Epidermal melanocyte (primary cell): ENCODE measurements at regions not wholly inside any gene's neighbourhood (a gene's known extent, or its start where the extent isn't known, plus 50 kb on each side); places are given as distances from the start of the nearest gene placed in this dataset.
A peak's percentile ranks its signal among the peaks of the same experiment; 100 is the strongest.

ENCODE experiments used
- DNase-seq: peaks from one replicate; pipeline ENCODE4 v3.0.0; 2011; ENCODE audit warnings: low spot score; ENCODE audit not compliant: insufficient read length

DNA sequence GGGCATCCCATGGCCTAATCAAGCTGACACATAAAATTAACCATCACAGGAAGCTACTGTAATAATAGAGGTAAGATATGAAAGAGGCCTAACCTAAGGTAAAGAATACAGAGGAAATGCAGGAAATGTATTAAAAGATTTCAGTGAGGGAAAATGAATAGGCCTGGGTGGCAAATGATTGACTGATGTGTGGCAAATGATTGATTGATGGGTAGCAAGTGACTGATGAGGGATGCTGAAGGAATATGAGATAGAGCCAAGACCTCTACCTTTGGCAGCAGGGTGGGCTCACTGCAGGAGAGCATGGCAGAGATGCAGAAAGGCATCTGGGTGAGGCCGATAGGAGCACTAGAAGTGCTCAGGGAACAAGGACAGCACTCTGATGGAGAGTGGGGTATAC is 172.9 kb downstream of the KCTD12 start:
- DNase-seq, result no peak

- DNase-seq, result peak; percentile 52
Measured at GRCh38 chr13:76711550-76712182, 174.5 kb downstream of the KCTD12 start.

DNA sequence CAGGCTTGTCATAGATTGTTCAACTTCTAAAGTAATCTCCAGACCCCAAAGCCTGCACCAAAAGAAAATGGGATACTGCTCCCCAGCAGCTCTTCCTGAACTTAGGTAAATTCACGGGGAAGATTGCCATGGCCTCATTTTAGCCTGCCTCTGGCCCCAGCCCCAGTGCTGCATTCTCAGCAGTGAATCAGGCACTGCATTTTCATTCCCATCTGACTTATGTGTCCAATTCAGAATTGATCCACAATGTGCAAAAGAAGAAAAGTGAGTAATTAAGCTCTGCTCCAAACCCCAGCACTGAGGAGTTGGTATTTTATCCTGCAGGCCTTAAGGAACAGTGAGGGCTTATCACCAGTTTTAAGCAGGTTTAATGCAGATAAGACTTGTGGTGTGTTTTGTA is 176.4 kb downstream of the KCTD12 start:
- DNase-seq, result no peak

DNA sequence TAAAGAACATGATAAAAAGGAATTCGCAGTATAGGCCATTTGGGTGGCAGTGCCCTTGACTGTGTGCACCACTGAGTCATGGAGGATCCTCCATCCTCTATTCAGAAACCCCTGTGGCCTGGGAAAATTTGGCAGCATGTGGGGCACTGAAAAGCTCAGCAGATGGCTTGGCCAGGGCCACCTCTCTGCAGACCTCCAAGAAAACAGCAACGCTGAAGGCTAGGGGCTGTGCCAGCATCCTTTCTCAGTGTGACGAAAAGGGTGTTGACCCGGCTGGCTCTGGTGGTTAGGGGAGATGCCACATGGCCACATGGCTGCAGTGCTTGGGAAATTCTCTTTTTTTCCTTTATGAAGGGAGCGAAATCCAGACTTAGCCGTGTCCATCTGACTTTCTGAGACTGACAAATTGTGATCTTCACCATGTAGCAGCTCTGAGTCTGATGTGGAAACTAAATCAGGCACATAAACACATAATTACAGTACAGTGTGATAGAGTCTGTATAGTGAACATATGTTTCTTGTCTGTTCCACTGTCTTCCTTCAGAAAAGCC is 178.0 kb downstream of the KCTD12 start:
- DNase-seq, result no peak

DNA sequence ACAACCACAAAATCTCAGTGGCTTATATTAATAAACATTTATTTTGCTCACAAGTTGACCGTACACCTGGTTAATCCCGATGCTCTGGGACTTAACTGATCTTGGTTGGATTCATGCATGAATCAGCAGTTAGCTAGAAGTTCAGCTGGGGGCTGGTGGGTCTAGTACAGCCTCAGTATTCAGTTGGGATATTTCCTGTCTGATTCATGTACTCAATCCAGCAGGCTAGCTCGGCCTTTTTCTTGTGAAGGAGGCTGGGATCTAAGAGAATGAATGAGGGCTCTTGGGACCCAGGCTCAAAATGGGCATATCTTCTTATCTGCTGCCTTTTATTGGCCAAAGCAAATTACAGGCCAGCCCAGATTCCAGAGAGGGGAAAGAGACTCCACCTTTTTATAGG is 178.8 kb downstream of the KCTD12 start:
- no peak for DNase-seq

- no peak for DNase-seq
Measured at GRCh38 chr13:76703621-76704288, 182.4 kb downstream of the KCTD12 start.

DNA sequence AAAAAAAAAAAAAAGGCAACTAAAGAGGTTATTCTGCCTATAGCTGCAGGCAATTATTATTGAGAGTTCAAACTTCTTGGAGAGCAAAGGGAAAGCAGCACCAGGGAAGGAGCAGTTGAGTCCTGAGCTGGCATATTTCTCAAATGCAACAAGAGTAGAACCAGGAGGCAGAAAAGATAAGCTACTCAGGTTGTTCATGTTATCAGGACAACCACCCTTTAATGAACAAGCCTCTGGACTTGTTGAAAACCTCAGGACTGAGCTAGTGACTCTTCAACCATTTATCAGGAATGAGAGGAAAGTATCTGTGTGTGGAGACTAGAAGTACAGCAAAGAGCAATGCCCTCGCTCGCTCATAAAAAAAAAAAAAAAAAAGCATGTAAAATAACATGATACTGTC is 183.0 kb downstream of the KCTD12 start:
- DNase-seq, result no peak

DNA sequence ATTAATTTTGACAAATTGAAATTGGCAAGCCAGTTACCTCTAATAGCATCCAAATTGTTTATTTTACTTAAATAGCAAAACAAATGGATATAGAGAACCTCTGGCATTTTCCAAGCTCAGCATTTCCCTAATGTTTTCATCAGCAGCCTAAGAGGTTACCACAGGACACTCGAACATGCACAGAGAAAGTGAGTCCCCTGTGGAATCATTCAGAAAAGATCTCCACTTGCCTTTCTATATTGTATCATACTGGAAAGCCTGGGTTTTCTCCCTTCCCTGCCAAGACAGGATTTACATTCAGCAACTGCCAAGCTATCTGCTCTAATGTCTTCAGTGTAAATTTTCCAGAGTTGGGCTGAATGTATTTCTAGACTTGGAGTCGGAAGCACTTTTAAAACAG is 188.9 kb downstream of the KCTD12 start:
- no peak for DNase-seq

GRCh38 chr13:76696370-76696769 is 189.8 kb downstream of the KCTD12 start:
- no peak for DNase-seq

DNA sequence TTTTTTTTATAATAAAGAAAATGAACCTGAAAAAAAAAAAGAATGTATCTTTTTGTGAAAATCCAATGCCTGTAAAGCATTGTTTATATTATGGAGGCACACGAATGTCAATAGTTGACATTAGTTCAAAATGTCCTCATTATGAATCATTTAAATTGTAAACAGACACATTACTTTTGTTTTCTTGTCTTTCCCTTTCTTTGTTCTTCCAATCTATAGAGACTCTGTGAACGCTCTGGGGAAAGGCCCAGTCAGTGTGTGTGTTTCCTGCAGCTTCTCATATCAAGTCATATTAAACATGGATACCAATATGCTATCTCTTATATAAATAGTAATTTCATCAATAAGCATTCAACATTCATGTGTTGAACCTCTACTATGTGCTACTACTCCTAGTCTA is 193.1 kb downstream of the KCTD12 start:
- no peak for DNase-seq

DNA sequence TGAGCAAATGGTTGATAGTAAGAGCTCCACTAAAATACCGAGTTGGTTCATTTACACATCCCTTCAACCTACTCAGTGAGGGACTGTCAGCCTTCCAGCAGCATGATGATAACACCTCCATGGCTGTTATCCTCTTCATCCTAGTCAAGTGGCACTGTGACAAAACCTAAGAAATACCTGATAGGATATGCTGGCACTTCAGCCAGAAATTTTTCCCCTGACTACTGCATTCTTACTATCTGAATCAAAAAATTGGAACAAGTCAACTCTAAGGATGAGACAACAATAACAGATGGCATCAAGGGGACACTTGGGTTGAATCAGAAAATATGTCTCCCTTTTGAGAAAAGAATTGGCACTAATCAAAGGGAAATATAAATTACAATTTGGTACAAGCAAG is 193.9 kb downstream of the KCTD12 start:
- no peak for DNase-seq

DNA sequence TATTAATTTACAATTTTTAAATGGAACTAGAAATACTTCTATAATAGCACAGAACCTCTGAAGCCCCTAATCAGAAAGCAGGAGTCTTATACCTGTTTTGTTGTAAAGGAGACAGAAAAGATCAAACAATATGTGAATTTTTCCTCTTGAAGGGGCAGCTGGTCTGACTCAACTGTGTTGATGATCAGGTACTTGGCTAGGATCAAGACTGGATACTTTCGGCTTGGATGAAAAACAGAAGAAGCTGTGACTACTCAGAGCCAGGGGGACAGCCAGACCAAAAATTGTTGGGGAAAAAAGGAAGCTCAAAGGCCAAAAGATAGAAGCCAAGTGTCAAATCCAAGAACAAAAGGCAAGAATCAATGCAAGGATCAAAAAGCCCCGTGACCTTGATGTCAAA is 195.6 kb downstream of the KCTD12 start:
- no peak for DNase-seq

DNA sequence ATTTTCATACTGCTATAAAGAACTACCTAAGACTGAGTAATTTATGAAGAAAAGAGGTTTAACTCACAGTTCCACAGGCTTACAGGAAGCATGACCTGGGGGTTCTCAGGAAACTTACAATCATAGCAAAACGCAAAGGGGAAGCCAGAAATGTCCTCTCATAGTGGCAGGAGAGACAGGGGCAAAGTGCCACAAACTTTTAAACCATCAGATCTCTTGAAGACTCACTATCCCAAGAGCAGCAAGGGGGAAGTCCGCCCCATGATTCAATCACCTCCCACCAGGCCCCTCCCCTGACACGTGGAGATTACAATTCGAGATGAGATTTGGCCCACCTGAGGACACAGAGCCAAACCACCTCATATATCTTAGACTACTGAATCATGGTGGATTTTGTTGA is 198.7 kb downstream of the KCTD12 start:
- no peak for DNase-seq

DNA sequence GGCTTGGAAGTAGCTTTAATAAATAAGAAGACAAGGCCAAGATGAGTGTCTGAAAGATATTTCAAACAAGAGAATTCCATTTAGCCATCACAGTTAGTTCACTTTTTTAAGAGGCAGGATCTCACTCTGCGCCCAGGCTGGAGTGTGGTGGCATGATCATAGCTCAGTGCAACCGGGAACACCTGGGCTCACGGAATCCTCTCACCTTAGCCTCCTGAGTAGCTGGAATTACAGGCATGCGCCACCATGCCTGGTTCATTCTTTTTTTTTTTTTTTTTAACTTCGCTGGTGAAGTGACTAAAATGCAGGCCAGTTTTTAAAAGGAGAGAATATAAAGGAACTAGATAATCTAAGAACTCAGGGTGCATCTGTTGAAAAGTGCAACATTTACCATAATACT is 200.3 kb downstream of the KCTD12 start:
- DNase-seq, result no peak

- no peak for DNase-seq
Measured at GRCh38 chr13:76684336-76684735, 201.9 kb downstream of the KCTD12 start.

GRCh38 chr13:76683854-76684253 is 202.4 kb downstream of the KCTD12 start:
- DNase-seq, result no peak

- DNase-seq, result no peak
Measured at GRCh38 chr13:76683168-76683567, 203.0 kb downstream of the KCTD12 start.

- no peak for DNase-seq
Measured at GRCh38 chr13:76680112-76680511, 206.1 kb downstream of the KCTD12 start.

DNA sequence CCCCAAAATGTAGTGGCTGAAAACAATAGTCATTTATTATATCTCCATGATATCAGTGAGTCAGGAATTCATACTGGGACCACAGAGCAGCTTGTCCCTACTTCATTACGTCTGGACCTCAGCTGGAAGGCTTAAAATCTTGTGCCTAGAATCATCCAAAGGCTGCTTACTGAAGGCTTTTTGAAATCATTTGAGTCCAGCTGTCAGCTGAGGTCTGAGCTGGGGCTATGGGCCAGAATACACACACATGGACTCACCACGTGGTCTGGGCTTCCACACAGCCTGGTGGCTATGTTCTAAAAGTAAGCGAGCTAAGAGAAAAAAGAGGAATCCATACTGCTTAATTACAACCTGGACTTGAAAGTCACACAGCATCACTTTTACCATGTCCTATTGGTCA is 209.2 kb downstream of the KCTD12 start:
- DNase-seq, result no peak

GRCh38 chr13:76672420-76672819 is 213.8 kb downstream of the KCTD12 start:
- DNase-seq, result no peak

GRCh38 chr13:76668716-76669115 is 217.5 kb downstream of the KCTD12 start:
- DNase-seq, result no peak

GRCh38 chr13:76668141-76668540 is 218.1 kb downstream of the KCTD12 start:
- no peak for DNase-seq

DNA sequence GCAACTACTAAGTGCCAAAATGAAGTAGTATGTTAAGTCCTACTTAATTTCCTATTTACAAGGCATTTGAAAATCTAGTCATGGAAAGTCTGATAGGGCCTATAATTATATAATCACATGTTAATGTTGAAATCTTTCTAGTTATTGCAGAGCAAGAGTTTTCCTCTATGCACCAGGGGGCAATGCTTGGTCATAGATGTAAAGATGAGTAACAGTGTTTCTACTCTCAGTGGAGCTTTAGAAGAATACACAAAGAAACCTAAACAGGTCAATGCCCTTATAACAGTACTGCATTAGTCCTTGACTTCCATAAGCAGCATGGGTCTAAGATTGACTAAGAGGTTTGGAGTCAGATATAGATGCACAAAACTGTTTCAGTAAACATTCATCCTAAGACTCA is 218.7 kb downstream of the KCTD12 start:
- DNase-seq, result no peak
